Kidney (tissue), 13 donors: ENCODE measurements at regions not wholly inside any gene's neighbourhood (a gene's known extent, or its start where the extent isn't known, plus 50 kb on each side); places are given as distances from the start of the nearest gene placed in this dataset.

Experiments
- DNase-seq, 5 donors: peaks; one replicate each; pipeline ENCODE4 v3.0.0-alpha.2; 2013 to 2020
- FAIRE-seq: peaks from 2 replicates; lab custom pipeline; 2012; peaks lifted over from hg19 to GRCh38; lab: Jason Lieb, UNC
- H3K27ac ChIP-seq, 2 donors: one replicate each; pipeline ENCODE4 v1.7.0; 2013; ENCODE audit warnings: low read depth in 2 of 2, low read length in 2 of 2, inconsistent platforms in 1 of 2
- H3K27me3 ChIP-seq: one replicate; pipeline ENCODE4 v1.7.1; 2013; ENCODE audit warnings: low read length, inconsistent platforms; ENCODE audit not compliant: control insufficient read depth, insufficient read depth
- H3K36me3 ChIP-seq, 3 donors: one replicate each; pipeline versions ENCODE4 v1.7.0 to v1.7.1; 2013; ENCODE audit warnings: low read length in 3 of 3, control low read depth in 1 of 3, inconsistent platforms in 1 of 3; ENCODE audit not compliant: insufficient read depth in 3 of 3, control insufficient read depth in 2 of 3
- H3K4me1 ChIP-seq, 3 donors: one replicate each; pipeline versions ENCODE4 v1.7.0 to v1.7.1; 2013; ENCODE audit warnings: low read length in 3 of 3, inconsistent platforms in 1 of 3, low read depth in 1 of 3; ENCODE audit not compliant: control insufficient read depth in 2 of 3, insufficient read depth in 2 of 3
- H3K4me3 ChIP-seq, 3 donors: one replicate each; pipeline versions ENCODE4 v1.7.0 to v1.8.1; 2013; ENCODE audit warnings: low read length in 3 of 3, control low read depth in 1 of 3, inconsistent platforms in 1 of 3
- H3K9ac ChIP-seq, 3 donors: one replicate each; pipeline versions ENCODE4 v1.7.0 to v1.7.1; 2013; ENCODE audit warnings: low read length in 3 of 3, control low read depth in 1 of 3, inconsistent platforms in 1 of 3
- H3K9me3 ChIP-seq, 3 donors: one replicate each; pipeline versions ENCODE4 v1.7.0 to v1.7.1; 2013; ENCODE audit warnings: low read length in 3 of 3, control low read depth in 1 of 3, inconsistent platforms in 1 of 3; ENCODE audit not compliant: control insufficient read depth in 2 of 3, insufficient read depth in 1 of 3
- CTCF ChIP-seq: IDR thresholded peaks from 3 replicates; pipeline ENCODE4 v1.5.1; 2012; ENCODE audit warnings: mild to moderate bottlenecking, moderate library complexity, borderline replicate concordance; ENCODE audit not compliant: insufficient read depth; ENCODE audit errors: extremely low read depth
- intact Hi-C: fragments of 100-400 bp; cut with DNase I; formaldehyde crosslinking; loops from one replicate; pipeline ENCODE4 v1.11.1; 2022
- donor health status: control.
- donor health status: control.
- donor health status: control.
- donor health status: control.
- donor health status: control.
- donor health status: DM: yes; HTN: yes; CAD: no.
- donor health status: Normal renal cell carcinoma (clear cell type).

GRCh38 chr6:144435602-144436426 is 150.7 kb downstream of the UTRN start:
- Histone ChIP-seq H3K27ac (no peak overlapping the region), H3K36me3 (peaks cover 7 to 31% (median 13%) of the 10 kb centered on the region in 3 donors), H3K4me3 (no peak overlapping the region), H3K9me3 (peaks cover 0 to 2% (median 0%) of the 10 kb centered on the region in 3 donors), H3K27me3 (no peaks in the 10 kb centered on the region), H3K4me1 (peaks cover 0 to 2% (median 0%) of the 10 kb centered on the region in 3 donors), H3K9ac (no peak overlapping the region)
- intact Hi-C loops, result no loop called here
- TF ChIP-seq CTCF, result no peak
- FAIRE-seq, result no peak
- DNase-seq, result no peak

DNA sequence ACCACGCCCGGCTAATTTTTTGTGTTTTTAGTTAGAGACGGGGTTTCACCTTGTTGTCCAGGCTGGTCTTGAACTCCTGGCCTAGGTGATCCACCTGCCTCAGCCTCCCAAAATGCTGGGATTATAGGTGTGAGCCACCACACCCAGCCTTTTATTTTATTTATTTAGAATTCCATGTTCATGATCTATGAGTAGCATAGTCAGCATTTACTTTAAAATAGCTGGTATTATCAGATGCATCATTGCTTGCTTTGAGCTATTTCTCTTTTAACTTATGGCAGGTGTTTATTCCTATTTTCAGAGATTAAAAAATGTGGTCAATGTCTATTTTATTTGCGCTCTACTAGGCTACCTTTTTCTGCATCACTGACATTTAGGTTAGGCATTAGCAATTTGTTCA is 152.0 kb downstream of the UTRN start:
- peaks cover 11 to 37% (median 18%) of the 10 kb centered on the region in 3 donors for H3K36me3 ChIP-seq
- FAIRE-seq (no peak), DNase-seq (no peak)
- peaks cover 0 to 2% (median 0%) of the 10 kb centered on the region in 3 donors for H3K4me1 ChIP-seq
- no peak overlapping the region for H3K4me3 ChIP-seq
- no peaks in the 10 kb centered on the region for H3K27me3 ChIP-seq
- no peak overlapping the region for H3K27ac ChIP-seq
- H3K9me3 ChIP-seq, result peaks cover 0 to 6% (median 3%) of the 10 kb centered on the region in 3 donors
- intact Hi-C loops, result no loop called here
- no peak overlapping the region for H3K9ac ChIP-seq
- TF ChIP-seq CTCF, result no peak

DNA sequence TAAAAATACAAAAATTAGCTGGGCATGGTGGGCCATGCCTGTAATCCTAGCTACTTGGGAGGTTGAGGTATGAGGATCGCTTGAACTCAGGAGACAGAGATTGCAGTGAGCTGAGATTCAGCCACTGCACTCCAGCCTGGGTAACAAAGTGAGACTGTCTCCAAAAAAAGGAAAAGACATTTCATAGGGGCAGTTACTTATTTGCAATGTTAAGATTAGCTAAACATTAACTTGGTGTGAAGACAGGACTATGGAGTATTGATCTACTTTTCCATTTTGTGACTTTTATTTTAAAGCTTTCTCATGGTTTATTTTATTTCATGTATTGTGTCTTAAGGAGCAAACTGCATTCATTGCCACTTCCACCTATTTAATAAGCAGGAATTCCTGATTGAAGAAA is 153.0 kb downstream of the UTRN start:
- intact Hi-C loops, result no loop called here
- no peaks in the 10 kb centered on the region for H3K27me3 ChIP-seq
- H3K4me1 ChIP-seq, result peaks cover 0 to 2% (median 0%) of the 10 kb centered on the region in 3 donors
- no peak for TF ChIP-seq CTCF
- no peak overlapping the region for H3K27ac ChIP-seq
- DNase-seq (no peak), FAIRE-seq (no peak)
- H3K9me3 ChIP-seq, result peaks cover 0 to 6% (median 3%) of the 10 kb centered on the region in 3 donors
- no peak overlapping the region for H3K4me3 ChIP-seq
- H3K36me3 ChIP-seq, result peaks cover 11 to 35% (median 18%) of the 10 kb centered on the region in 3 donors
- H3K9ac ChIP-seq, result no peak overlapping the region
